ENCODE measurements at regions not wholly inside any gene's neighbourhood (a gene's known extent, or its start where the extent isn't known, plus 50 kb on each side); places are given as distances from the start of the nearest gene placed in this dataset.
"Not testable (repeated sequence)": the region's sequence is repeated elsewhere in the genome, so short reads cannot be mapped to it uniquely, and the experiment has no call there.

- H3K27ac ChIP-seq: no peak overlapping the region
- H3K4me3 ChIP-seq: no peak overlapping the region
Measured at GRCh38 chr6:11854408-11855165, 76.0 kb upstream of the ADTRP start.

GRCh38 chr6:11853678-11854407, 75.2 kb upstream of the ADTRP start:
- Histone ChIP-seq H3K4me3 (no peak overlapping the region), H3K27ac (no peak overlapping the region)

GRCh38 chr6:11852061-11852651, 73.6 kb upstream of the ADTRP start:
- H3K27ac ChIP-seq: no peak overlapping the region
- H3K4me3 ChIP-seq: no peak overlapping the region

- no peak overlapping the region for H3K4me3 ChIP-seq
- no peak overlapping the region for H3K27ac ChIP-seq
Measured at GRCh38 chr6:11851387-11851786, 72.8 kb upstream of the ADTRP start.

DNA sequence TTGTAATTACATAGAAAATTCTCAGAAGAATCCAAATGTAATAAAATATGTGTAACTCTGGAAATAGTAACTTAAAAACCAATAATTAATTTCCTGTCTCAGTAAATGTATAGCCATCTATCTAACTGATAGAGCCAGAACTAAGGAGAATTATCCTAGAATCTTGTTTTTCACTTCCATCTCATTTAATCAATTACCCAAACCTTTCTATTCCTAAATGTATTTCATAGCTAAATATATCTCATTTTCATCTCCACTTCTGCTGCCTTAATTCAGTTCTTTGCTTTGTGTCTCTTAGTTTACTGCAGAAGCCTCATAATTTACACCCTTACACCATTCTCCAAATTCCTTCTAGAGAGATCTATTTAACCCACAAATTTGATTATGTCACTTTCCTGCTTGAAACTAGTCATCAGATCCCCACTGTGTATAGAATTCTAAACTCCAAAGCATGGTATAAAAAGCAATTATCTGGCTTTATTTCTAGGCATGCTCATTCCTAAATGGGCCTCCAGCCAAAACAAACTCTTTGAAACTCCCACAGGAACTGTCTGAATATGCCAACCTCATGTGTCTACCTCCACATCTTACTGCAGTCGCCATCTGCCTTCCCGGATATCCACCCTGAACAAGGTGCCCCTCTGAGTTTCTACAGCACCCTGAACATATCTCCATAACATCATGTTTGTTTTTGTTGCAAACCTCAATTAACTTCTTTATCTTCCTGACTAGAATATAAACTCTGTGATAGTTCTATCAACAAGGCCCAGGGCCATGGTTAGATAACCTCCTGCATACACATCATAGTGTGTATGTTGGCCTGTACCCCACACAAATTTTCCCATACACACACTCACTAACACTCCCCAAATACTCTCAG, 70.5 kb upstream of the ADTRP start:
- no peak overlapping the region for H3K27ac ChIP-seq
- H3K4me3 ChIP-seq: no peak overlapping the region

DNA sequence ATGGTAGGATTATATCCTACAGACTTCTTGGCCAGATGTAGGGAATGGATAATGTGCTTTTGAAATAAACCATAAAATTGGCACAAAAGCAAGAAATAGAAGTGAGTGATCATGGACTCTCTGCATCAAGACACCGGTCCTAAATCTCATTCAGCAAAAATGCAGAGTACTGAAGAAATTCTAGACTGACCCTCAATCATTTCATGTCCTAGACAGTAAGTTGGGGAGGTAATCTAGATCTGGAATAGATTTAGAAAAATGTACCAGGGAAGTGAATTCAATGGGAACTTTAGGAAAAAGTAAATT, 69.7 kb upstream of the ADTRP start:
- Histone ChIP-seq H3K4me3 (no peak overlapping the region), H3K27ac (no peak overlapping the region)

GRCh38 chr6:11847515-11848345, 69.1 kb upstream of the ADTRP start:
- Histone ChIP-seq H3K27ac (no peak overlapping the region), H3K4me3 (no peak overlapping the region)

DNA sequence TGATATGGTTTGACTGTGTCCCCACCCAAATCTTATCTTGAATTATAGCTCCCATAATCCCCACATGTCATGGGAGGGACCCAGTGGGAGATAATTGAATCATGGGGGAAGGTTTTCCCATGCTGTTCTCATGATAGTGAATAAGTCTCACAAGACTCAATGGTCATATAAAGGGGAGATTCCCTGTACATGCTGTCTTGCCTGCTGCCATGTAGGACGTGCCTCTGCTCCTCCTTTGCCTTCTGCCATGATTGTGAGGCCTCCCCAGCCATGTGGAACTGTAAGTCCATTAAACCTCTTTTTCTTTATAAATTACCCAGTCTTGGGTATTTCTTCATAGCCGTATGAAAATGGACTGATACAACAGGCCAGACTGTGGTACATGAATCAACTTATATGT, 68.5 kb upstream of the ADTRP start:
- H3K27ac ChIP-seq: not testable (repeated sequence)

GRCh38 chr6:11845664-11846577, 67.3 kb upstream of the ADTRP start:
- H3K4me3 ChIP-seq: no peak overlapping the region
- no peak overlapping the region for H3K27ac ChIP-seq

More for the DNA sequence above, 68.5 kb upstream of the ADTRP start:
- not testable (repeated sequence) for H3K4me3 ChIP-seq

GRCh38 chr6:11842795-11843194, 64.2 kb upstream of the ADTRP start:
- not testable (repeated sequence) for H3K27ac ChIP-seq, H3K4me3 ChIP-seq

GRCh38 chr6:11835065-11835464, 56.5 kb upstream of the ADTRP start:
- peak overlapping the region in 1 of 21 experiments; percentile 6 for H3K27ac ChIP-seq
- no peak overlapping the region for H3K4me3 ChIP-seq

GRCh38 chr6:11833626-11834592, 55.3 kb upstream of the ADTRP start:
- Histone ChIP-seq H3K4me3 (no peak overlapping the region), H3K27ac (no peak overlapping the region)

DNA sequence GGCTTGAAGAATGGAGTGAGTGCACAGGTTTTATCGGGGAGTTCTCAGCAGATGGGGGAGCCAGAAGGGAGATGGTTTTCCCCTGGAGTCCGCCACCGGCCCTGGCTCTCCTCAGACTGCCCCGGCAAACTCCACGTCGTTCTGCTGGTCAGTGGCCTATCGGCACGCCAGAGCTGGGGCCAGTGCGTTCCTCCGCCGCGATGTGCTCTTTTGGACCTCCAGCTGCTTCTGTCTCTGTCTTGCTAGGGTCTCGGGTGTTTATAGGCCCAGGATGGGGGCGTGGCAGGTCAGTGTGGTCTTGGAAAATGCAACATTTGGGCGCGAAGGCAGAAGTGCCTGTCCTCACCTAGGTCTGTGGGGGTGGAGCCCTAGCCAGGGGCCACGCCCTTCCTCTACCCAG, 53.0 kb upstream of the ADTRP start:
- H3K27ac ChIP-seq: no peak overlapping the region
- no peak overlapping the region for H3K4me3 ChIP-seq

DNA sequence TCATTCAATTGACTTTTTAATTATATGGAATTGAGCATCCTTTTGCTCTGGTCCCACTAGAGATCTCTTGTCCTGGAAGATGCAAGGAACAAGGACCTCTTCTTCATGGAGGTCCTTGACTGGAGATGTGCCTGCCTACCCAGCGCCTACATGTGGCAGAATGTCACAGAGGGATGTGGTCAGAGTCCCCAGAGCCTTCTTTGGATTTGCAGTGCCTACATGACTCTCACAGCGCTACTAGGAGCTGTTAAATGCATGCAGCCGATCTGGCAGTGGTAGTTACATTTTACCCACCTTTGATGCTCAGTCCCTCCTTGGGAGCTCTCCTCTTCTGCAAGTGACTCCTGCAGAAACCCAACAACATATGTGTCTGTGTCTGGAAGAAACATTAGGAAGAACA, 51.9 kb upstream of the ADTRP start:
- Histone ChIP-seq H3K27ac (no peak overlapping the region), H3K4me3 (no peak overlapping the region)

- Histone ChIP-seq H3K4me3 (no peak overlapping the region), H3K27ac (no peak overlapping the region)
Measured at GRCh38 chr6:11830105-11830504, 51.5 kb upstream of the ADTRP start.

DNA sequence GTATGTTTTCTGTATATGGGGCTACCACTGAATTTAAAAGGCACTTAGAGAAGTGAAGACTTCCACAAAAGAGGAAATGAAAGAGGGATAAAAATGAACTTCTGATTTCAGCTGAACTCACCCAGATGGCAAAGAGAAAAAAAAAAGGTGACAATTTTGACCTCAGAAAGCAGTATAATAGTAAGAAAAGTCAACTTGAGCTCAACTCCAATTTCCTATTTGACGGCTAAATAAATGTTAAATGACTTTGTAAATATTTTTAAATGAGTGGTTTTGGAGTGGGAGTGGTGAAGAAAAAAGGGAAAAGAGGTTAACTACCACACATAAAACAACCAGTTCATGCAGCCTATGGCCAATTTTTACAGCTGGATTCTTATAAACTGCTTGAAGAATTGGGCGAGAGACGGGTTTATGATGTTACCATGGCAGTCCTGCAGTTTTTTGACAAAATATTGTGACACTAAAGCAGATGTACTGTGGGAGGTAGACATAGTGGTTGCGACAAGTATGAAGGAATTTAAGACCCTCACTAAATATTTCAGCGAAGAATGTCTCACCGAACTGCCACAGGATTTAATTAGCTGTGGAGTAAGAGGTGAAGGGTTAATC, 49.8 kb upstream of the ADTRP start:
- Histone ChIP-seq H3K4me3 (no peak overlapping the region), H3K27ac (peak overlapping the region in 1 of 21 experiments; percentile 7)
